ENCODE measurements at regions not wholly inside any gene's neighbourhood (a gene's known extent, or its start where the extent isn't known, plus 50 kb on each side); places are given as distances from the start of the nearest gene placed in this dataset.

GRCh38 chr16:86396901-86397311, 113.4 kb upstream of the FOXF1 start:
- Histone ChIP-seq H3K4me3 (ENCODE audit: control insufficient read depth in 1 of 7, extremely low read depth in 1 of 7, insufficient read depth in 4 of 7, low read depth in 2 of 7, low read length in 6 of 7) (no peak overlapping the region), H3K27me3 (replicated peaks in 2 of 5; ENCODE audit: control insufficient read depth in 4 of 5, insufficient read depth in 5 of 5, low read length in 4 of 5) (peaks cover 0 to 46% (median 2%) of the 10 kb centered on the region in 5 experiments), H3K27ac (ENCODE audit: insufficient read depth in 1 of 2, low read depth in 1 of 2, low read length in 2 of 2, poor library complexity in 1 of 2, severe bottlenecking in 2 of 2) (no peak overlapping the region), H3K36me3 (ENCODE audit: control insufficient read depth in 4 of 4, insufficient read depth in 4 of 4, low read length in 3 of 4) (no peaks in the 10 kb centered on the region), H3K9me3 (ENCODE audit: control extremely low read depth in 1 of 5, control insufficient read depth in 4 of 5, insufficient read depth in 2 of 5, low read depth in 1 of 5, low read length in 4 of 5) (no peaks in the 10 kb centered on the region), H3K4me1 (ENCODE audit: control extremely low read depth in 1 of 4, control insufficient read depth in 4 of 4, insufficient read depth in 4 of 4, low read length in 3 of 4) (no peaks in the 10 kb centered on the region)
- CTCF ChIA-PET: no interaction called here
- no peak for DNase-seq
- POLR2A ChIA-PET: no interaction called here
- 87% methylated on average over 7 of the region's 9 CpGs for WGBS (ENCODE audit: insufficient coverage)

GRCh38 chr16:86398201-86398600, 112.1 kb upstream of the FOXF1 start:
- Histone ChIP-seq H3K36me3 (ENCODE audit: control insufficient read depth in 4 of 4, insufficient read depth in 4 of 4, low read length in 3 of 4) (no peaks in the 10 kb centered on the region), H3K27me3 (replicated peaks in 2 of 5; ENCODE audit: control insufficient read depth in 4 of 5, insufficient read depth in 5 of 5, low read length in 4 of 5) (peaks cover 0 to 41% (median 2%) of the 10 kb centered on the region in 5 experiments), H3K27ac (ENCODE audit: insufficient read depth in 1 of 2, low read depth in 1 of 2, low read length in 2 of 2, poor library complexity in 1 of 2, severe bottlenecking in 2 of 2) (no peak overlapping the region), H3K4me3 (ENCODE audit: control insufficient read depth in 1 of 7, extremely low read depth in 1 of 7, insufficient read depth in 4 of 7, low read depth in 2 of 7, low read length in 6 of 7) (no peak overlapping the region), H3K9me3 (ENCODE audit: control extremely low read depth in 1 of 5, control insufficient read depth in 4 of 5, insufficient read depth in 2 of 5, low read depth in 1 of 5, low read length in 4 of 5) (no peaks in the 10 kb centered on the region), H3K4me1 (ENCODE audit: control extremely low read depth in 1 of 4, control insufficient read depth in 4 of 4, insufficient read depth in 4 of 4, low read length in 3 of 4) (no peaks in the 10 kb centered on the region)
- 91% methylated on average over 5 of the region's 6 CpGs for WGBS (ENCODE audit: insufficient coverage)
- POLR2A ChIA-PET: no interaction called here
- CTCF ChIA-PET: interaction anchor here (1.0 kb wide), 1 partner anchor 79 kb away, joined by 3 read pairs; no protein-coding TSS in a partner anchor
- no peak for DNase-seq

GRCh38 chr16:86398622-86399021, 111.7 kb upstream of the FOXF1 start:
- WGBS (ENCODE audit: insufficient coverage): 93% methylated on average over 4 of the region's 4 CpGs
- Histone ChIP-seq H3K4me3 (ENCODE audit: control insufficient read depth in 1 of 7, extremely low read depth in 1 of 7, insufficient read depth in 4 of 7, low read depth in 2 of 7, low read length in 6 of 7) (no peak overlapping the region), H3K27me3 (replicated peaks in 2 of 5; ENCODE audit: control insufficient read depth in 4 of 5, insufficient read depth in 5 of 5, low read length in 4 of 5) (peaks cover 0 to 44% (median 2%) of the 10 kb centered on the region in 5 experiments), H3K27ac (ENCODE audit: insufficient read depth in 1 of 2, low read depth in 1 of 2, low read length in 2 of 2, poor library complexity in 1 of 2, severe bottlenecking in 2 of 2) (no peak overlapping the region), H3K36me3 (ENCODE audit: control insufficient read depth in 4 of 4, insufficient read depth in 4 of 4, low read length in 3 of 4) (no peaks in the 10 kb centered on the region), H3K9me3 (ENCODE audit: control extremely low read depth in 1 of 5, control insufficient read depth in 4 of 5, insufficient read depth in 2 of 5, low read depth in 1 of 5, low read length in 4 of 5) (no peaks in the 10 kb centered on the region), H3K4me1 (ENCODE audit: control extremely low read depth in 1 of 4, control insufficient read depth in 4 of 4, insufficient read depth in 4 of 4, low read length in 3 of 4) (no peaks in the 10 kb centered on the region)
- CTCF ChIA-PET: interaction anchor here (1.0 kb wide), 1 partner anchor 78 kb away, joined by 3 read pairs; no protein-coding TSS in a partner anchor
- no peak for DNase-seq
- POLR2A ChIA-PET: no interaction called here

GRCh38 chr16:86401126-86401525, 109.2 kb upstream of the FOXF1 start:
- DNase-seq: no peak
- Histone ChIP-seq H3K9me3 (ENCODE audit: control extremely low read depth in 1 of 5, control insufficient read depth in 4 of 5, insufficient read depth in 2 of 5, low read depth in 1 of 5, low read length in 4 of 5) (no peaks in the 10 kb centered on the region), H3K36me3 (ENCODE audit: control insufficient read depth in 4 of 4, insufficient read depth in 4 of 4, low read length in 3 of 4) (no peaks in the 10 kb centered on the region), H3K4me3 (ENCODE audit: control insufficient read depth in 1 of 7, extremely low read depth in 1 of 7, insufficient read depth in 4 of 7, low read depth in 2 of 7, low read length in 6 of 7) (no peak overlapping the region), H3K27ac (ENCODE audit: insufficient read depth in 1 of 2, low read depth in 1 of 2, low read length in 2 of 2, poor library complexity in 1 of 2, severe bottlenecking in 2 of 2) (no peak overlapping the region), H3K4me1 (ENCODE audit: control extremely low read depth in 1 of 4, control insufficient read depth in 4 of 4, insufficient read depth in 4 of 4, low read length in 3 of 4) (no peaks in the 10 kb centered on the region), H3K27me3 (replicated peaks in 2 of 5; ENCODE audit: control insufficient read depth in 4 of 5, insufficient read depth in 5 of 5, low read length in 4 of 5) (peaks cover 0 to 61% (median 4%) of the 10 kb centered on the region in 5 experiments)
- ChIA-PET CTCF (no interaction called here), POLR2A (no interaction called here)
- WGBS (ENCODE audit: insufficient coverage): 94% methylated on average over 8 of the region's 8 CpGs

DNA sequence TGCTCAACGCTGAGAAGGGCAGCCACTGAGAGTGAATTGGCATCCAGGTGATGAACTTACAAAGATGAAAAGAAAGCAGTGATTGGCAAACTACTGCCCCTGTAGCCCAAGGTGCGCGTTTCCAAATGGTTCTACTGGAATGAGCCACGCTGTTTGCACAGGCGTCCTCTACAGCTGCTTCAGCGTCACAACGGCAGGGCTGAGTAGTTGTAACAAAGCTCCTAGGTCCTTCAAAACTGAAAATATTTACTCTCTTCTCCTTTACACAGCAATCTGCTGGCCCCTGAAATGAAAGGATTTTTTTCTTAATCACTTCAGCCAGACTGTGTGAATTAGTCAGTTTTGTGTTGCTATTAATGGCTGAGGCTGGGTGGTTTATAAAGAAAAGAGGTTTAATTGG, 107.2 kb upstream of the FOXF1 start:
- DNase-seq: no peak
- Histone ChIP-seq H3K27ac (ENCODE audit: insufficient read depth in 1 of 2, low read depth in 1 of 2, low read length in 2 of 2, poor library complexity in 1 of 2, severe bottlenecking in 2 of 2) (no peak overlapping the region), H3K4me1 (ENCODE audit: control extremely low read depth in 1 of 4, control insufficient read depth in 4 of 4, insufficient read depth in 4 of 4, low read length in 3 of 4) (no peaks in the 10 kb centered on the region), H3K27me3 (replicated peaks in 2 of 5; ENCODE audit: control insufficient read depth in 4 of 5, insufficient read depth in 5 of 5, low read length in 4 of 5) (peaks cover 0 to 71% (median 10%) of the 10 kb centered on the region in 5 experiments), H3K9me3 (ENCODE audit: control extremely low read depth in 1 of 5, control insufficient read depth in 4 of 5, insufficient read depth in 2 of 5, low read depth in 1 of 5, low read length in 4 of 5) (no peaks in the 10 kb centered on the region), H3K4me3 (ENCODE audit: control insufficient read depth in 1 of 7, extremely low read depth in 1 of 7, insufficient read depth in 4 of 7, low read depth in 2 of 7, low read length in 6 of 7) (no peak overlapping the region), H3K36me3 (ENCODE audit: control insufficient read depth in 4 of 4, insufficient read depth in 4 of 4, low read length in 3 of 4) (no peaks in the 10 kb centered on the region)
- ChIA-PET CTCF (no interaction called here), POLR2A (interaction anchor here (0.5 kb wide), 1 partner anchor 235 kb away, joined by 3 read pairs; no protein-coding TSS in a partner anchor)
- 96% methylated on average over 7 of the region's 7 CpGs for WGBS (ENCODE audit: insufficient coverage)

GRCh38 chr16:86403541-86404163, 106.7 kb upstream of the FOXF1 start:
- Histone ChIP-seq H3K4me1 (ENCODE audit: control extremely low read depth in 1 of 4, control insufficient read depth in 4 of 4, insufficient read depth in 4 of 4, low read length in 3 of 4) (no peaks in the 10 kb centered on the region), H3K36me3 (ENCODE audit: control insufficient read depth in 4 of 4, insufficient read depth in 4 of 4, low read length in 3 of 4) (no peaks in the 10 kb centered on the region), H3K27me3 (replicated peaks in 2 of 5; ENCODE audit: control insufficient read depth in 4 of 5, insufficient read depth in 5 of 5, low read length in 4 of 5) (peaks cover 0 to 73% (median 10%) of the 10 kb centered on the region in 5 experiments), H3K27ac (ENCODE audit: insufficient read depth in 1 of 2, low read depth in 1 of 2, low read length in 2 of 2, poor library complexity in 1 of 2, severe bottlenecking in 2 of 2) (no peak overlapping the region), H3K9me3 (ENCODE audit: control extremely low read depth in 1 of 5, control insufficient read depth in 4 of 5, insufficient read depth in 2 of 5, low read depth in 1 of 5, low read length in 4 of 5) (no peaks in the 10 kb centered on the region), H3K4me3 (ENCODE audit: control insufficient read depth in 1 of 7, extremely low read depth in 1 of 7, insufficient read depth in 4 of 7, low read depth in 2 of 7, low read length in 6 of 7) (no peak overlapping the region)
- ChIA-PET POLR2A (no interaction called here), CTCF (no interaction called here)
- WGBS (ENCODE audit: insufficient coverage): 75% methylated on average over 6 of the region's 8 CpGs
- no peak for DNase-seq

DNA sequence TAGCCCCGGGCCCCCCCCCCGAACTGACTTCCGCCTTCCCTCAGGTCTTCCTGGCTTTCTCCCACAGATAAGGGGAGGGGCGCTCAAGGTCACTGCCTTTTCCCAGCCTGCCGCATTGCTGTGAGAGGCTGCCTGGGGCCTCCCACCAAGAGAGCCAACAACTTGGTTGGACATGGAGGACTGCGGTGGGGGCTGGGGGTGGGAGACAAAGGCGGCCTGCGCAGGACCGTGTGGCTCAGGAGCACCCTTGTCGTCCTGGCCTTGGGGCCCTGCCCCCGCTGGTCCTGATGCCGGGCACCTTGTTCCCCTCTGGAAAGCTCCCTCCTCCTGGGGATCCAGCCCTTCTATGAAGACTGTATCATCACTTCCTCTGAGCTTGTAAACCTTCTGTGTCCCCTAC, 105.6 kb upstream of the FOXF1 start:
- POLR2A ChIA-PET: no interaction called here
- no peak for DNase-seq
- 69% methylated on average over 6 of the region's 12 CpGs for WGBS (ENCODE audit: insufficient coverage)

More for the DNA sequence above, 105.6 kb upstream of the FOXF1 start:
- H3K27me3 ChIP-seq (replicated peaks in 2 of 5; ENCODE audit: control insufficient read depth in 4 of 5, insufficient read depth in 5 of 5, low read length in 4 of 5): peaks cover 0 to 67% (median 10%) of the 10 kb centered on the region in 5 experiments
- H3K36me3 ChIP-seq (ENCODE audit: control insufficient read depth in 4 of 4, insufficient read depth in 4 of 4, low read length in 3 of 4): no peaks in the 10 kb centered on the region
- H3K4me1 ChIP-seq (ENCODE audit: control extremely low read depth in 1 of 4, control insufficient read depth in 4 of 4, insufficient read depth in 4 of 4, low read length in 3 of 4): no peaks in the 10 kb centered on the region
- H3K4me3 ChIP-seq (ENCODE audit: control insufficient read depth in 1 of 7, extremely low read depth in 1 of 7, insufficient read depth in 4 of 7, low read depth in 2 of 7, low read length in 6 of 7): no peak overlapping the region
- H3K27ac ChIP-seq (ENCODE audit: insufficient read depth in 1 of 2, low read depth in 1 of 2, low read length in 2 of 2, poor library complexity in 1 of 2, severe bottlenecking in 2 of 2): no peak overlapping the region
- no peaks in the 10 kb centered on the region for H3K9me3 ChIP-seq (ENCODE audit: control extremely low read depth in 1 of 5, control insufficient read depth in 4 of 5, insufficient read depth in 2 of 5, low read depth in 1 of 5, low read length in 4 of 5)
- CTCF ChIA-PET: no interaction called here
